NCI-H524 treated with DMSO at 0.1 percent for 48 hours (cell line): ENCODE measurements at regions not wholly inside any gene's neighbourhood (a gene's known extent, or its start where the extent isn't known, plus 50 kb on each side); places are given as distances from the start of the nearest gene placed in this dataset.
"Not testable (repeated sequence)": the region's sequence is repeated elsewhere in the genome, so short reads cannot be mapped to it uniquely, and the experiment has no call there.

Experiments
- DNase-seq: peaks from one replicate; lab custom pipeline; 2025; lab: John Stamatoyannopoulos, UW

DNA sequence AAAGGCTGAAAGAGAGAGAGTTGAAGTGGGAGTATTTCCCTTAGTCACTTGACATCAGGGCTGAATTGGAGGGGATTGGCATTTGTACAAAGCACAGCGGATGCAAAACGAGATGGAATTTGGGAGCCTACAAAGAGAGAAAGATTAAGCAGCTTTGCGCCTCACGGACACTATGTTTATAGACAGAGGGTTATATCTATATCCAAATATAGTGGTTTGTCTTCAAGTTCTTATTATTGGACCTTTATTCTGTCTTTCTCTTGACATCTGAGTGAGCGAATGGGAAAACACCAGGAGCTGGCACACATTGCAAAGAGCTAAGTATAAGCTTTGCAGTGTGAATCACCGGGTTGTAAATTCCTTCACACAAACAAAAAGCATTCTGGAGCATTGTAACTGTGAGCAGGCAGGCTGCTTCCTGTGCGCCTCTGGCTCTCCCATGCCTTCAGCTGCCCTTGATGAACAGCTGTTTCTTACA is 500.2 kb downstream of the STIM2 start:
- no peak for DNase-seq

DNA sequence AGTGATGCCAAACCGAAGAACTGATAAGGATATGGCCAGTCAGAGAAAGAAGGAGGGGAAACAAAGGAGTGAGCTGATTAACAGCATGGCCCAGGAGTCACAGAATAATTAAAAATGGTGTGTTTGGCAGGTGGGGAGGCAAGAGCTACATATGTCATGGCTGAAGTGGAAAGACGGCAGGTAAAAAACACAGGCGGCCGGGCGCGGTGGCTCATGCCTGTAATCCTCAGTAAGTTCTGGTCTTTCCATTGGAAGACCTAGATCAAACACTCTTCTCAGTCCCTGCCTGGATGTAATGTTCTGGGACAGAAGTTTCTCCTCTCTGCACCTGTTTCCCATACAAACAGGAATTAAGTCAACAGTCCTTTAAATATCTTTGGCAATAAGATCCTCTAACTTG is 503.9 kb downstream of the STIM2 start:
- DNase-seq: no peak

DNA sequence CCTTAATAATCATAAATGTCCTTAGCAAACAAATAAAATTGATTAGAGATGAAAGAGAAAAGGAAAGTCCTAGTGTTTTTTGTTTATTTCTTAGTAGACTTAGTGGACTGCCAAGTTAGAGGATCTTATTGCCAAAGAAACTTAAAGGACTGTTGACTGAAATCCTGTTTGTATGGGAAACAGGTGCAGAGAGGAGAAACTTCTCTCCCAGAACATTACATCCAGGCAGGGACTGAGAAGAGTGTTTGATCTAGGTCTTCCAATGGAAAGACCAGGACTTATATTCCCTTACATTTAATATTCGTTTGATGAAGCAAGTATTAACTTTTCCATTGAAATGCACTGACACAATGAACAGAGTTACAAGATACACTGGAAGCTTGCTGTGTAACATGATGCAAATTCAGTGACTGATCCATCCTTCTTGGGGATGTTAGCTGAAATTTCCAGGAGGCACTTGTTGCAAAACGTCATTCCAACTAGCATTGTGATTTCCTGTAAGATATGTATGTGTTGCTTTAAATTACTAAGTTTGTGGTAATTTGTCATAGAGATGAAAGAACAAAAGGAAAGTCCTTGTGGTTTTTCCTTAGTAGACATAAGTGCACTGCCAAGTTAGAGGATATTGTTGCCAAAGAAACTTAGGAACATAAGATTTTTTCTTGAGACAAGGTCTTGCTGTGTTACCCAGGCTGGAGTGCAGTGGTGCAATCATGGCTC is 505.6 kb downstream of the STIM2 start:
- DNase-seq: no peak

DNA sequence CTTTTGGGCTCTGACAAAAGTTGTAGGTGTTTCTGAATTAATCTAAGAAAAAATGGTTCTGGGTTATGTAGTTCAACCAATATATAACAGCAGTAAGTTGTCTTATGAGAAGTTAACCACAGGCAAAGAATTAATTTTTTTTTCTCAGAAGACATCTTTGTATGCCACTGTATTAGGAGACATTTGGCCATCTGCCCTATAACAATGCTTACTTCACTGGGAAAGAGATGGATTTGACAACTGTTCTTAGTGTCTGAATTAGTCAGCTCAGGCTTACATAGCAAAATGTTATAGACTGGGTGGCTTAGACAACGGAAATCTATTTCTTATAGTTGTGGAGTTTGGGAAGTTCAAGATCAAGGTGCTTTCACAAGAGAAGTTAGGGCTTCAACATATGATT is 508.1 kb downstream of the STIM2 start:
- no peak for DNase-seq

DNA sequence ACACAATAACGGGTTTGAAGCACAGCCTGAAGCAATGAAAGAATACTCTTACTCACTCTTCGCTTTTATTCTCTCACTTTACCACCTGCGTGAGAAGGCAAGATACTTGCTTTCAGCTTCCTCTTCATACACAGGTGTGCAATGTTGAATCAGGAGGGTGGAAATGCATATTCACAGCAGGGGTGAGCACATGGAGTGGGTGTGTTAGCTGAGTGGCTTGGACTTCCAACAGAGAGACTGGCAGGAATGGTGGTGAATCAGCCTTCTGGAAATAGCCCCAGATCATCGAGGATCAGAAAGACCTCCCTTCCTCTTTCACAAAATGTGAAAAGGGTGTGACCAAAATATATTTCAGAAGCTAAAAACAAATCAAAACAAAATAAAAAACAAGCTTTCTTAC is 521.2 kb downstream of the STIM2 start:
- no peak for DNase-seq

DNA sequence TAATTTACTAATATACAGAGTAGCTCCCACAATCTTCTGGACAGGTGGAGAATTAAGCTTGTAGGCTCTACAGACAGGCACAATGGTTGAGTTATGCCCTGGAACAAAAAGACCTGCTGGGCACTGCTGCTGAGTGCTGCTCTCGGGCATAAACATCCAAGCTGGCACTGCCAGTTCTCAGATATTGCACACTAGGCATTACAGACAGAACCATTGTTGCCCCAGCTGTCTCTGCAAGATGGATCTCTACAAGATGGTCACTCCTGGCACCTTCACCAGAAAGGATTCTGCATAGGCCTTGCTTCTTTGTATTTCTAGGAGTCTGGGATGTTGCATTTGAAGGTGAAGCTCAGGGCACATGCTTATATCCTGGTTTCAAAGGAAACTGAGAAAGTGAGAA is 527.1 kb downstream of the STIM2 start:
- no peak for DNase-seq

DNA sequence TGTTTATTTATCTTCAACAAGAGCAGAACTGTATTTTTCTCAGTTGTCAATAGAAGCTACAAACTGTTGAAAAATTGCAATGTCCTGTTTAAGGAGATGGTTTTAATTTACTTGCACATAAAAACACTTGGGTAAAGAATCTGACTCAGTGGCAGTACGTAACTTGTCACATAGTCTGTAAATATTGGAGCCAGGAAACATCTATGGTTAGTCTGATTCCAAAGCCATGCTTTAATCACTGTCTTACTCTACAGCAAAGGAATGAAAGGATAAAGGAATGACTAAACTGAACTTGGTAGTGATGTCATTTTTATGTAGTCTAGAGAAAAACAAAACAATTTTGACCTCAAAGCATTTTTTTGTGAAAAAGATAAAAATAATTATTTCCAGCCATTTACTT is 537.2 kb downstream of the STIM2 start:
- DNase-seq: no peak

DNA sequence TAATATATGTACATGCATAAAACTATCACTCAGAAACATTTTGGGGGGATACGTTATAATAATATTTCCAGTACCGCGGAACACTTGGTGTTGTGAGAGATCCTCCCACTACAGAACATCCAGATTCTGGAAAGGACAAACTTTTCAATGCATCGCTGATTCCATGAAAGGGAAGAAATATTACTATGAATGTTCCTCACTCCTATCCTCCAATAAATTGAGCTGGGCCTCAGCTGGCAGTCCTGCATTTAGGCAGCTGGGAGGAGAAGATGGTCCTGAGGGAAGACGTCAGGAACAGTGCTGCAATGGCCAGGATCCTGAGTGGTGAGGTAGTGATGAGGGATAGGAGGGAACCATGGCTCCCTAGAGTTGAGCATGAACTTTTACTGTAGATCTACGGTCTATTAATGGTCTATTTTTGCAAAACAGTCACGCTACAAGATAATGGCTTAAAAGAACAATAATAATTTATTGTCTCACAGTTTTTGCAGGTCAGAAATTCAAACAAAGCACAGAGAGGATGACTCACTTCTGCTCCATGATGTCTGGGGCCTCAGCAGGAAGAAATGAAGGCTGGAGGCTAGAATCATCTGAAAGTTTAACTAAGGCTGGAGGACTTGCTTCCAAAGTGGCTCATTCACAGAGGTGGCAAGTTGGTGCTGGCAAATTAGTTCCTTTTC is 538.1 kb downstream of the STIM2 start:
- no peak for DNase-seq

DNA sequence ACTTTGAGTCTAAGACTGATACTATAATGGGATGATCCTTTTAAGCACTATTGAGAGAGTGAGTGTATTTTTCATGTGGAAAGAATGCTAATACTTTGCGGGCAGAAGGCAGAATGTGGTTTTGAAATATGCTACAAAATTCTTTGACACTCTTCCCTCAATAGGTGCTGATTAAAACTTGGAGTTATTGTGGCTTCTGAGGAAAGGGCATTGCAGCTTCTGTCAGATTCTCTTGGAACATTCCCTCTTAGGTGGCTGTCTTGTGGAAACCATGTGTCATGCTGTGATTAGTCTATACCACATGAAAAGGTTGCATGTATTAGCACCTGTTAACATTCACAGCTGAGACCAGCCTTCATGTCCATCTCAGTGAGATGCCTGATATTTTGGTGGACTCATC is 547.0 kb downstream of the STIM2 start:
- no peak for DNase-seq

DNA sequence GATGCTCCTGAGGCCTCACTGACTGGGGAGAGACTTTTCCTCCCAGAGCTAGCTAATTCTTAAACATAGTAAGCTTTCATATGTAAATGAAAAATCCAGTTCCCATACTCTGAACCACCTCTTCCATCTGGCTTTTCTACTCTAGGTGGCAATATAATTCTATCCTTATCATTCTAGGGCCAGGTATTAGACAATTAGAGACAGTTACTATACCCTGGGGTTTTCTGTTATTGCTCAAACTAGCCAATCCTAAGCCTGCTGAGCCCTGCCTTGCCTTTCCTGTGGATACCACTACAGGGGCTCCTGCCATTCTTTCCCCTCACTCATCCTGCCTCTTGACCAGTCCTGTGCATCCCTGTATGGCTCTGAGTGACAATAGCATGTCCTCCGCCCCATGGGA is 552.0 kb downstream of the STIM2 start:
- no peak for DNase-seq

DNA sequence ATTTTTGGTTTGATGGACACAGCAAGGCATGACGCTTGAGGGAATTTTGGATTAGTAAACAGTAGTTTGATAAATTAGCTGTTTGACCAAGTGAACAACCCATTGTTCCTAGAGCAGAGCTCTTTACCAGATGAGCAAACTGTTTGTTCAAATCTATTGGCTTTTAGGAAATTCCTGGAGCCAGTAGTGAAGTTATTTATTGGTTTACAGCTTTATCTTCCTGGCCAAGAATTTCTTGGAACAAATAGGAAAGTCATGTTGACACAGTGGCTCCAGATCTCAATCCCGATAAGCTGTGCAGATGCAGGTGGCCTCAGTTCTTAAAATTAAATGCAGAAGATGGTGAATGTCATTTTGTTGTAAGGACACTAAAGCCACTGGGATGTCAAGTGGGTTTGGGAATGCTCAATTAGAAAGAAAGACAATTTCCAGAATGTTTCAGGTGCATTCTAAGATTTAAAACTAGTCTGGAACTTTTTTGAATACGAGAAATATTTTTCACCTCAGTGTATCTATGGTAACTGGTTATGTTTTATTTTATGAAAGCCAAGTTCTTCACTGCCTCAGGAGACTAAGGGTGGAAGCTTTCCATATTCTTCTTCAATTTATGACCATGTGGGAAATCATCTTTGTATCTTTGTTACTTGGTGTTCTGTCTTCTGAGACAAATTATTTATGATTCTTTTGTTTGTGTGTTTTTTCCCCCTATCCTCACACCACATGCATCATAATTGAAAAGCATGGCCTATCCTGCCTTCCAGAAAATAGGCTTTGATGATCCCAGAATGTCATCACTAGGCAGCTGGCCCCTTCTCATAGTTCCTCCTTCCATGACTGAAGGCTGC is 554.5 kb downstream of the STIM2 start:
- DNase-seq: no peak

DNA sequence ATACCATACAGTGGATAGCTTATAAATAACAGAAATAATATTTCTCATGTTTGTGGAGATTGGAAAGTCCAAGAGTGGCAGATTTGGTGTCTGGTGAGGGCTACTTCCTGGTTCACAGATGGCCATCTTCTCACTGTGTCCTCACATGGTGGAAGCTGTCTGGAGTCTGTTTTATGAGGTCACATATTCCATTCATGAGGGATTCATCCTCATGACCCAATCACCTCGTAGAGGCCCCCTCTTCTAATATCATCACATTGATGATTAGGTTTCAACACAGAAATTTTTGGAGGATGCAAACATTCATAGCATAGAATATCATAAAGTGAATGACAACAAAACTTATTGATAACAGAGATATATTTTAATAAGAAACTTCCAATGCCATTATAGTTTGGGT is 568.0 kb downstream of the STIM2 start:
- no peak for DNase-seq

DNA sequence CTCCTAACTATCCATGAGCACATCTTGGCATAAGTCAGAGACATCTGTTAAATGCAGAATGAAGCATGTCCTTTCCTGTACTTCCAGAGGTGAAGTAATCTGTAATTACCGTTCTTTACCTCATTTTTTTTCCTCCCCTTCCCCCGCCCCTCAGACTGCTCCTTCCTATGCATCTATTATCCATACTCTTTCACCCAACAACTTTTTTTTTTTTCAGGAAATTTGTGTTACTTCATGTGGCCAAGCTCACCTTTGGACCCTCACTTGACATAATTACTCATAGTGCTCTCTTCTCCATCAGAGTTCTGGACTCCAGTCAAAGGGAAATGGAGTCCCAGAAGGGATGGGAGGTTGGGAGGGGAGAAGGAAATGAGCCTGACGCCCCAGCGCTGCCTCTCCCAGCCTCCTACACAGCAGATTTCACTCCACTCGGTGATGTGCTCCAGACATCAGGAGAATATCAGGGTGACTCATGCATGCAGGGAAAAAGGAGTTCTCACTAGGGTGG is 568.8 kb downstream of the STIM2 start:
- no peak for DNase-seq

DNA sequence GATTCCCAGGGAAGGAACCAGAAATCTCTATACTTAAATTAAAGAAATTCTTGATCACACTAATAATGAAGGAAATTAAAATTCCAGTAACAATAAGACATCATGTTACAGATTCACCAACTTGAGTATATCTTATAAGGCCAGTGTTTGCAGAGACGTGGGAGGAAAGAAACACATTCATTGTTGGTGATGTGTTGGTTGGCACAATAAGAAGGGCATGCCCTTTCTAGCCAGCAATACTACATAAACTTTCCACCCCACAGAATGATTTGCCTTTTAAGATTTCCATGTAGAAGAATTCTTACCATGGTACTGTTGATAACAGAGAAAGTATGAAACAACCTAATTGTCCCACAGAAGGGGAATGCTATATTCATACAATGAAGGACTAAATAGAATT is 581.5 kb downstream of the STIM2 start:
- no peak for DNase-seq

DNA sequence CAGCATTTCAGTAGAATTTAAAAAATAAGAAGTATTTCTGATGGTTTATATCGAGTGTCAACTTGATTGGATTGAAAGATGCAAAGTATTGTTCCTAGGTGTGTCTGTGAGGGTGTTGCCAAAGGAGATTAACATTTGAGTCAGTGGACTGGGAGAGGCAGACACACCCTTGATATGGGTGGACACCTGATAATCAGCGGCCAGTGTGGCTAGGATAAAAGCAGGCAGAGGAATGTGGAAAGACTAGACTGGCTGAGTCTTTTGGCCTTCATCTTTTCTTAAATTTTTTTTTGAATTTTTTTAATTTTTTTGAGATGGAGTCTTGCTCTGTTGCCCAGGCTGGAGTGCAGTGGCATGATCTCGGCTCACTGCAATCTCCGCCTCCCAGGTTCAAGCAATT is 582.0 kb downstream of the STIM2 start:
- not testable (repeated sequence) for DNase-seq

DNA sequence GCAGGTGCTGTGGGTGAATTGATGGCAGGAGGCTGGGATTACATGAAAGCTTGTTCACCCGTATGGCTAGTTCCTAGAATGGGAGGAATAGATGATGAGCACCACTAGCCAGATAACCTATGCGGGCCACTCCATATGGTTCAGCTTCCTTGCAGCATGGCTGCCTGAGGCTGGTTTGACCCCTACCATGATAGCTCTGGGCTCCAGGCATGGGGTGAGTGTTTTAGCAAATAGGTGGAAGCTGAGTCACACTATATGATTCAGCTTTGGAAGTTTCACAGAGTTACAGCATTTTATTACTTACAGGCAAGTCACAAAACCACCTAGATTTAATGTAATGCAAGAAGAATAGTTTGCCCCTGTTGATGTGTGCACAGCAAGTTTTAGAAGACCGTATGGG is 603.2 kb downstream of the STIM2 start:
- no peak for DNase-seq

DNA sequence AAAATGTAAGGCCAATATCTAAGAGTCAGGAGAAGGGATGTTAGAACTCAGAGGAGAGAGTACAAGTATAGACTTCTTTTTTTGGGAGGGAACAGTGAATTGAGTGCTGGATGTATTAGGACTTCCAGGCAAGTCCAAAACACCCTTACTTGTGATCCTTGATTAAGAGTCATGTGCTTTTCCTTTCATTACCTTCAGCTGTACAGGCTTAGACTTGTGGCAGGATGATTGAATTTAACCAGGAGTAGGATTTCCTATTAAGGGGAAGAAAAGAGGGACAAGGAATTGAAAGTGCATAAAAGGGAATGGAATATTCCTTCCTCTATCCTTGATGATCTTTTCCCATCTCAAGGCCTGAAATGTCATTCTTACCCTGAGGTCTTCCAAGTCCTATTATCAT is 606.7 kb downstream of the STIM2 start:
- no peak for DNase-seq

DNA sequence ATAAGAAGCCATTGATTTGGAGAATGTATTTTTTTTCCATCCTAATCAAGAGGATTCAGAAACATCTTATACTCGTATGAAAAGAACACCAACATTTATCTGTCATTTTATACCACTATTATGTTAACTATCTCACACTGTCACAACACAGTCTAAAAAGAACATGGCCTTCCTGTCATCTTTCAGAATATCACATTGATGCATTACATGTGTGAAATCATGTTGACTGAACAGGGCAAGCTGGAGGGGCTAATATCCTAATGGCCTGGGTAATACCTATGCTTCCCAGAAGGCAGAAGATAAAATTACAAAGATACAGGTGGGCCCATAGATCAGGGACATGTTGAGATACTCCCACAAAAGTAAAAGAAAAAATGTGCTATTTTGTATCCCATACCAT is 611.7 kb downstream of the STIM2 start:
- no peak for DNase-seq

DNA sequence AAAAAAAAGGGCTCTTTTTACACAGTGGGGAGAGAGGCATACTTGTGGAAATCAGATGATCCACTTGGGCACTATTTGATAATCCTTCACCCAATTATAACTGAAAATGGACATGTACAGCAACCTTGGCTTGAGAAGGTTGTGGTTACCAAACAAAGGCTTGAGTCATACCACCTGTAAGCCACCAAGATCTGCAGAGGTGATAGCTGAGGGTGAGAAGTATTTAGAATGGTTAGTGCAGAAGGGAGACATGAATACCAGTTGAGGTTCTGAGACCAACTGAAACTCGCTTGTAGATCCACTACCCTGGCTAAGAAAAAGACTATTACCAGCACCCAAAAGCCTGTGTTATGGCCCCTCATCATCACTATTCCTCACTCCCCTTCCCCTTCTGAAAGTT is 614.0 kb downstream of the STIM2 start:
- DNase-seq: no peak

DNA sequence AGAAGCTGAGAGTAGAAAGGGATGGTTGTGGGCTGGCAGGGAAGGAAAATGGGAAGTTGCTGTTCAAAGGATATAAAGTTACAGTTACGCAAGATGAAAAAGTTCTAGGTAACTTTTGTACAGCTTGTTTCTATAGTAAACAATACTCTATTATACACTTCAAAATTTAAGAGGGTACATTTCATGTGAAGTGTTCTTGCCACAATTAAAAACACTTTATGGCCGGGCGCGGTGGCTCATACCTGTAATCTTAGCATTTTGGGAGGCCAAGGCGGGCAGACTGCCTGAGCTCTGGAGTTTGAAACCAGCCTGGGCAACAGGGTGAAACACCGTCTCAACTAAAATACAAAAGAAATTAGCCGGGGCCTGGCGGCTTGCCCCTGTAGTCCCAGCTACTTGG is 623.6 kb downstream of the STIM2 start:
- DNase-seq: no peak

DNA sequence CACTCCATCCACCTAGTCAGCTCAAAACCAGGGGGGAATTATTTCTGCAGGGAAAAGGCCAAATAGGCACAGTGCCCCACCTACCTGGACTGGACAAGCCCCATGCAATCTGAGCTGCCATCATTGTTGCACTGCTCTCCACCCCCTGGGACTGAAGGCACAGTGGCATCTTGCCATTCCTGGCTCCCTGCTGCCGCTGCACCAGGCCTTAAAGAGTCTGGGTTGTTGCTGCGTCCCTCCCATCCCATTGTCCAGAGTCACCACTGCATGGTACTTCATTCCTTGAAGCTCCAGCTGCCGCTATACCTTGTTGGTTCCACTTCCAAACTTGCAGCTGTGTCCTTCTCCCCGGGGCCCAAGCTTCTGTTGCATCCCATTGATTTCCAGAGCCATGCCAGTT is 629.7 kb downstream of the STIM2 start:
- no peak for DNase-seq

DNA sequence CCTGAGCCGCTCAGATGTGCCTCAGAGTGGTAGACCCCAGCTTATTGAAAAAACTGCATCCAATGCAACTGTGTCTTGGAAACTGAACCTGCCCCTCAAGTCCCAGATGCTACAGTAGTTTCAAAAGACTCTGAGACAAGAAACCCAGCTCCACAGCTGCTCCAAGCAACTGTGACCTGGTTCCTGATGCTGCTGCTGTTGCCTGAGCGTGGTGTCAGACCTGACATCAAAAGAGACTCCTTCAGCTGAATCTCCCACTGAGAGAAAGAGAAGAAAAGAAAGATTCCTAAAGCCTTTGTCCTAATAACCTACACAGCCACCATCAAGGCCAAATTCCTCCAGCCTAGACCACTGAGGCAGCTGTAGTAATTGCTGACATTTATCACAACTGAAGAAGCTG is 630.1 kb downstream of the STIM2 start:
- DNase-seq: no peak

DNA sequence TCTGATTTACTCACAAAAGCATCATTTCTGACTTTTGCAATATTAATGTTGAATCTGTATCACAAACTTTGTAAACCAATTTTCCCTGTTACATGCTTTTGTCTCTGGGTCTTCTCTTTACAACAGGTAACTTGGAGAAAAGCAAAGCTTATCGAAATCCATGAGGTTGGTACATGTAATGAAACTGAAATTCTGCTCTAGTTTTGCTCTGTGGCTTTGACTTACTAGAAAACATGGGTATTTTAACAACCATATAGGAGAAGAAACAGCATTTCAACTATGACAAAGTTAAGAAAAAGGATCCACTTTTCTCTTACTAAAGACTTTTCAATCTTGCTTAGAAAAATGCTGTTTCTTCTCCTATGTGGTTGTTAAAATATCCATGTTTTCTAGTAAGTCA is 645.8 kb downstream of the STIM2 start:
- DNase-seq: no peak
